Subcutaneous abdominal adipose tissue (tissue), 5 donors: ENCODE measurements at regions not wholly inside any gene's neighbourhood (a gene's known extent, or its start where the extent isn't known, plus 50 kb on each side); places are given as distances from the start of the nearest gene placed in this dataset.

Experiments
- H3K27ac ChIP-seq: one replicate; pipeline ENCODE4 v1.7.0; 2013; ENCODE audit warnings: low read depth, mild to moderate bottlenecking, inconsistent platforms, low read length, moderate library complexity
- H3K27me3 ChIP-seq, 5 donors: one replicate each; pipeline ENCODE4 v1.7.0; 2013; ENCODE audit warnings: low read length in 5 of 5, inconsistent platforms in 1 of 5; ENCODE audit not compliant: control insufficient read depth in 5 of 5, insufficient read depth in 4 of 5
- H3K36me3 ChIP-seq, 5 donors: one replicate each; pipeline ENCODE4 v1.7.0; 2013; ENCODE audit warnings: low read length in 5 of 5; ENCODE audit not compliant: control insufficient read depth in 5 of 5, insufficient read depth in 5 of 5
- H3K4me1 ChIP-seq, 5 donors: one replicate each; pipeline ENCODE4 v1.7.0; 2013; ENCODE audit warnings: low read length in 5 of 5, mild to moderate bottlenecking in 3 of 5, moderate library complexity in 1 of 5; ENCODE audit not compliant: control insufficient read depth in 5 of 5, insufficient read depth in 5 of 5
- H3K4me3 ChIP-seq, 5 donors: one replicate each; pipeline ENCODE4 v1.7.0; 2013; ENCODE audit warnings: low read length in 5 of 5, low read depth in 1 of 5
- H3K9ac ChIP-seq, 5 donors: one replicate each; pipeline ENCODE4 v1.7.0; 2013; ENCODE audit warnings: low read length in 5 of 5, mild to moderate bottlenecking in 4 of 5, moderate library complexity in 3 of 5
- H3K9me3 ChIP-seq, 5 donors: one replicate each; pipeline ENCODE4 v1.7.0; 2013; ENCODE audit warnings: low read length in 5 of 5; ENCODE audit not compliant: control insufficient read depth in 5 of 5
- donor health status: healthy.
- donor health status: healthy.
- donor health status: healthy.
- donor health status: healthy.
- donor health status: healthy.

DNA sequence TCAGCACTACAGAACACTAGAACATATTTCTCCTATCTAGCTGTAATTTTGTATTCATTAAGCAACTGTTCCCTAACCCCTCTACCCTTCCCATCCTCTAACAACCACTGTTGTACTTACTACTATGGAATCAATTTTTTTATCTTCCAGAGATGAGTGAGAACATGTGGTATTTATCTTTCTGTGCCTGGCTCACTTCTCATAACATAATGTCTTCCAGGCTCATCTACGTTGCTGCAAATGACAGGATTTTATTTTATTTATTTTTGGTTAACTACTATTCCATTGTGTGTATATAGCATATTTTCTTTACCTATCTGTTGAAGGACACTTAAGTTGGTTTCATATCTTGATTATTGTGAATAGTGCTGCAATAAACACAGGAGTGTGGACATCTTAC, 200.9 kb upstream of the CHRM2 start:
- H3K36me3 ChIP-seq, result no peaks in the 10 kb centered on the region
- no peaks in the 10 kb centered on the region for H3K27me3 ChIP-seq
- H3K4me1 ChIP-seq, result no peaks in the 10 kb centered on the region
- peaks cover 0 to 14% (median 8%) of the 10 kb centered on the region in 5 donors for H3K9me3 ChIP-seq
- no peak overlapping the region for H3K4me3 ChIP-seq
- H3K9ac ChIP-seq, result no peak overlapping the region
- no peak overlapping the region for H3K27ac ChIP-seq

DNA sequence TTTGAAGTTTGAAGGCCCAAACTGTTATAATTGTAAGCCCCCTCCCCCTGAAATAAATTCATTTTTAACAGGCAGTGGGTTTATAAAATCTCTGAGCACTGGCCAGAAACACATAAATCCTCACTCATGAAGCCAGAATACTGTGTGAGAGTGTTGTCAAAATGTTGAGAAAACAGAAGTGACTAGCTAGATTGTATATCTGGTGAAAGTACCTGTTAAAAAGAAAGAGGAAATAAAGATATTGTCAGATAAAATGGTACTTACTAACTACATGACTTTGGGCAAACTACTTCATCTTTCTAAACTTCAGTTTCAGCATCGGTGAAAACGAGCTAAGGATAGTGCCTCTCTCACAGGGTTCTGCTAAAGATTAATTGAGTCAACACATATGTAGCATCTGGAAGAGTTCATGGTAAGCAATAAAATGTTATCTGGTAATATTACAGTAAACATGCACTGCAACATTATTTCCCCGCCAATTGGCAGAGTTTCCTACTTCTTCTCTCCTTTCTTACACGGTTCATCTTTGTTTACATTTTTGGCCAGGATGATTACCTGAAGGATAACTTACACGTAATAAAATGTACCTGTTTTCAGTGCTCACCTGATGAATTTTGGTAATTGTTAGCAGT, 202.5 kb upstream of the CHRM2 start:
- H3K27me3 ChIP-seq, result no peaks in the 10 kb centered on the region
- H3K27ac ChIP-seq, result no peak overlapping the region
- H3K4me3 ChIP-seq, result no peak overlapping the region
- no peaks in the 10 kb centered on the region for H3K36me3 ChIP-seq
- no peaks in the 10 kb centered on the region for H3K4me1 ChIP-seq
- H3K9me3 ChIP-seq, result no peaks in the 10 kb centered on the region
- H3K9ac ChIP-seq, result no peak overlapping the region

DNA sequence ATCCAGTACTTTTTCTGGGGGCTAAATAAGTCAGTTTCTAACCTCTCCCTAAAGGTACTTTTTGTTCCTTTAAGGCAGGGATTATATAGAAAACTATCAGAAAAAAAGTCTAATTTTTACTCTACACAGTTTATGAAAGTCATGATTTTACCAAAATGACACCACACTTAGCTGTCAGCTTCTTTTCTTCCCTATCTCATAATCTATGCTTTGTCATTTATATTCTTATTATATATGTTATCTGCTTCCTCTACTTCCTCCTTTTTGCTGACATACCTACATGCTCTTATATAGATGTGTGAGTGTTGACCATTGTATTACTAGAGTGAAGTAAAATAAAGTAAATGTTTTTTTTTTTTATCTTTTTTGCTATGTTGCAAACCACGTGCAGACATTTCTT, 203.9 kb upstream of the CHRM2 start:
- Histone ChIP-seq H3K4me1 (no peaks in the 10 kb centered on the region), H3K4me3 (no peak overlapping the region), H3K36me3 (no peaks in the 10 kb centered on the region), H3K9ac (no peak overlapping the region), H3K9me3 (no peaks in the 10 kb centered on the region), H3K27ac (no peak overlapping the region), H3K27me3 (no peaks in the 10 kb centered on the region)

DNA sequence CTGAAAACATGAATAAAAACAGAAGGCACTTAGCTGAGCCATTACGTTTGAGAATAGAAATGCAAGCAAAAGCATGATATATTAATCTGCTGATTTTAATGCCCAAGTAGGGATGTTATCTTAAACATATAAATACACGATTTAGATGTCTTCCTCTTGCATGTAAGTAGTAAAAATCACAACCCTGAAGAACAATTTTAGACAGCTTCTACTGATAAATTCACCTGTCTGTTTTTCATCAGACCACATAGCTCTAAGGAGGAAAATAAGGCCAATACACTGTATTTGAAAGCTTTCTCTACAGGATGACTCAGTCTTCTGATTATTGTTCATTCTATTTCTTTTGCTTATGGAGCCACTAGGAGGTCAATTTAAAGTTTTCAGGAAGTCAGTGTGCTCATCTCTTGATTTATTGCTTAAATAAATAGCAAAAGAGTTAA, 210.9 kb upstream of the CHRM2 start:
- Histone ChIP-seq H3K4me1 (no peaks in the 10 kb centered on the region), H3K4me3 (no peak overlapping the region), H3K27ac (no peak overlapping the region), H3K36me3 (no peaks in the 10 kb centered on the region), H3K9ac (no peak overlapping the region), H3K27me3 (no peaks in the 10 kb centered on the region), H3K9me3 (no peaks in the 10 kb centered on the region)

DNA sequence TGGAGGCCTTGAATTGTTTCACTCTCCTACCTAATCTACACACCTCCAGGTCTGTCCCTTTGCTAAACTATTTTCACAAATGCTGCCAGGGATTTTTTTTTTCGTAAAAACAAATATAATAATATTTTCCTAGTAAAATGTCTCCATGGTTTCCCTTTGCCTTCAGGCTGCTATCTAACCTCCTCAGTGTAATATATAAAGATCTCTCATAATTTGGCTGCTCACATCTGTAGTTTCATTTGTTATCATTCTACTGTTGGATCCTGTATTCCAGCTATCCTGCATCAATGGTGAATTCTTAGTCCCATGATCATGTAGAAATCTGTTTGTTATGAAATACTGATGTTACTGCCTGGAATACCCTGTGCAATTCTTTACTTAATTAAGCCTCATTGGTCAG, 211.9 kb upstream of the CHRM2 start:
- Histone ChIP-seq H3K27ac (no peak overlapping the region), H3K27me3 (no peaks in the 10 kb centered on the region), H3K36me3 (no peaks in the 10 kb centered on the region), H3K9me3 (no peaks in the 10 kb centered on the region), H3K4me3 (no peak overlapping the region), H3K9ac (no peak overlapping the region), H3K4me1 (no peaks in the 10 kb centered on the region)

DNA sequence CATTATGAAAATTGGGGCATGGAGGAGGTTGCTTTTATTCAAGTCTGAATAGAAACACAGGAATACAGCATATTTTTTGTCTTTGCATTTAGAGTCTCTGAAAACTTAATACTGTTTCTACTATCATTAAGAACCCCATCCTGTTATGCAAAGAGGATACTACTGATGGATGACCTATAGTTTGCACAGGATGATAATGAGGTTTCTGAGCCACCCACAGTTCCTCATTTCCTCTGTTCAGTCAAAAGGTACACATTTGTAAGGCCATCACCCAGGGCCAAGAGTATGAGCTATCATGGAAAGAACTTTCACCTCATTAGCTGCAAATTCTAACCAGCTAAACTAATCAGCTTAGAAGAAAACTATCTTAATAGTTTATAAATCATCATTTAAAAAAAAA, 213.0 kb upstream of the CHRM2 start:
- Histone ChIP-seq H3K9me3 (no peaks in the 10 kb centered on the region), H3K27ac (no peak overlapping the region), H3K4me1 (no peaks in the 10 kb centered on the region), H3K4me3 (no peak overlapping the region), H3K27me3 (no peaks in the 10 kb centered on the region), H3K36me3 (no peaks in the 10 kb centered on the region), H3K9ac (no peak overlapping the region)

DNA sequence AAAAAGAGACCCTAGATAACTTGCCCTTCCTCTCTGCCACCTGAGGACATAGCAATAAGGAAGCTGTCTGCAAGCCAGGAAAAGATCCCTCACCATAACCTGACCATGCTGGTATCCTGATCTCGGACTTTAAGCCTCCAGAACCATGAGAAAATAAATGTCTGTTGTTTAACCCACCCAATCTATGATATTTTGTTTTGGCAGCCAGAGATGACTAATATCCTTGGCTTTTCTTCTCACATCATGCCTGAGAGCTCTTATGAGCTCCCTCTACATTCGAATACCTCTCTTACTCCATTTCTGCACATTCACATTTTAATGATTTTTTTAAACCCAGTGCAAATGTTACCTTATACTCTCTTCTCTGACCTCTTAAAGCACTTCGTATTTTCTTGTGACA, 214.0 kb upstream of the CHRM2 start:
- H3K36me3 ChIP-seq, result no peaks in the 10 kb centered on the region
- no peak overlapping the region for H3K4me3 ChIP-seq
- H3K27me3 ChIP-seq, result no peaks in the 10 kb centered on the region
- H3K27ac ChIP-seq, result no peak overlapping the region
- H3K4me1 ChIP-seq, result no peaks in the 10 kb centered on the region
- H3K9me3 ChIP-seq, result no peaks in the 10 kb centered on the region
- H3K9ac ChIP-seq, result no peak overlapping the region

DNA sequence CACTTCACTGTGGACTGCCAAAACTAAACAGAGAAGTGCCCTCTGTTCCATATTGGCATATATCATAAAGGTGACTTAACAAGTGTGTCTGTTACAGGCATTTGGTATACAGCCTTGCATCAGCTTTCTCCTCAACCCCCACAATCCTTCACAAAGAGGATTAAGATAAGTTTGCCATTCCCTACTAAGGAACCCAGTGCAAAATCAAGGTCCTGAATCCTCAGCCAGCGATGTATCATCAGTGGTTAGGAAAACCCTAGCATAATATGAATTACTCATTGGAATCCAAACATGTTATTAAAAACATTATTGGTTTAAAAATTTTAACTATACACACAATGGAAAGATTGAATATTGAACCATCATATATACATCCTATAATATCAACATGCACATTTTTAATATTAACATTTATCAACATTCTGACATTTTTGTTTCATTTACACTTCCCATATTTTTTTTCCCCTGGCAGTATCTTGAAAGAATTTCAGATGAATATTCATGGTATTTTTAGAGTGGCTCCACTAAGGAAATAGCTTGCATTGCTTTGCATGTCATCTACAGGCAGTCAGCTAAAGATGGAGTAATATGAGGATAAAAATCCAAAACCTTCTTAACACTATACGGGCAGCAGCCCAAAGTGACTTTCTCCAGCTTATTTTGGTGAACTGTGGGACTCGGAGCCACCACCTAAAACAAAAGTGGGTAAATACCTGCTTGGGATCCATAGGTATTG, 215.6 kb upstream of the CHRM2 start:
- Histone ChIP-seq H3K36me3 (no peaks in the 10 kb centered on the region), H3K27ac (no peak overlapping the region), H3K4me3 (no peak overlapping the region), H3K9me3 (no peaks in the 10 kb centered on the region), H3K4me1 (no peaks in the 10 kb centered on the region), H3K9ac (no peak overlapping the region), H3K27me3 (no peaks in the 10 kb centered on the region)

DNA sequence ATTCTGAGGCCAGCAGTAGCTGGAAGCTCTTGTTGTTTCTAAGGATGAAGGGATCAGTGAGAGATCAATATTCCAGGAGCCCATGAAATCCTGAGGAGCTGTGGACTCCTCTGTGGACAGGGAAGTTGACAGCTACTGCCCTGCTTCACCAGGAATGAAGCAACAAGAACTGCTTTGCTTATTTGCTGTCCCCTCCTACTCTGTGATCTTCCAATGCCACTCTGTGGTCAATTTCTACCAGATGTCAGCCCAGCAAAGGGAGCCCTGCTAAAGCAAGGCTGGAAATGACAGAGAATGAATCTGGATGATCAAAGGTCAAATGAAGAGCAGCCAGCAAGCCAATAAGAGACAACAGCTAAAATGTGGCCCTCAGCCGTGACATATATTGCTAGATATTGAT, 227.5 kb upstream of the CHRM2 start:
- Histone ChIP-seq H3K4me3 (no peak overlapping the region), H3K27ac (no peak overlapping the region), H3K27me3 (no peaks in the 10 kb centered on the region), H3K4me1 (no peaks in the 10 kb centered on the region), H3K9me3 (no peaks in the 10 kb centered on the region), H3K9ac (no peak overlapping the region), H3K36me3 (no peaks in the 10 kb centered on the region)

DNA sequence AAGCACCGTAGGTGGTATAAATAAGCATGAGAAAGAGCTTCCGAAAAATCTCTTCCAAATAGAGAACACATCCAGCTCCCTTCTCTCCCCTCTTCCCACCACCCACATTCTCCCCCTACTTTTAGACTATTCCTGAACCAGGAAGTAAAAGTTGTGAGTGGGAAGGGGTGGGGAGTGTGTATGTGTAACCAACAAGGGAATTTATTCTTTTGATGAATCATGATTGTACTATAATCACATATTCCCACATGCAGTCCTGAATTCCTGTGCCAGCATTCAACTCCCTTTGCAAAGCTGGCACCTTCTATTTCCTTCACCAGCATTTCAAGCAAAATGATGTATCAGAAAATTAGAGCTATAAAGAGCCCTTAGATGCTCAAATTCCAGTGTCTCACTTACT, 230.6 kb upstream of the CHRM2 start:
- Histone ChIP-seq H3K9ac (no peak overlapping the region), H3K4me3 (no peak overlapping the region), H3K27ac (no peak overlapping the region), H3K9me3 (no peaks in the 10 kb centered on the region), H3K36me3 (no peaks in the 10 kb centered on the region), H3K27me3 (no peaks in the 10 kb centered on the region), H3K4me1 (no peaks in the 10 kb centered on the region)
